ENCODE measurements at regions not wholly inside any gene's neighbourhood (a gene's known extent, or its start where the extent isn't known, plus 50 kb on each side); places are given as distances from the start of the nearest gene placed in this dataset.
A peak's percentile ranks its signal among the peaks of the same experiment; 100 is the strongest.

- H3K4me3 ChIP-seq, result no peak overlapping the region
- H3K27ac ChIP-seq, result no peak overlapping the region
- H3K27me3 ChIP-seq, result no peaks in the 10 kb centered on the region
- TF ChIP-seq POLR2A (IDR thresholded peaks at IDR 0.05) (no peak), CTCF (IDR thresholded peaks at IDR 0.05) (no peak), POLR2AphosphoS5 (IDR thresholded peaks at IDR 0.05) (no peak), EP300 (IDR thresholded peaks at IDR 0.05) (no peak)
- intact Hi-C loops (cut with DNase I; ENCODE audit: low total_unique reads), result no loop called here
- no peaks in the 10 kb centered on the region for H3K36me3 ChIP-seq
- WGBS, 5 donors, result 36 to 64% (median 51%) methylated on average over 4 of the region's 4 CpGs
- H3K9me3 ChIP-seq, result no peaks in the 10 kb centered on the region
- DNase-seq, result peak in 1 of 2 donors; percentile 73
- H3K4me1 ChIP-seq, result peaks cover 0 to 7% (median 0%) of the 10 kb centered on the region in 4 donors
These were observed 64.2 kb upstream of the STK32A start for GRCh38 chr5:147170603-147171002.

- Histone ChIP-seq H3K36me3 (no peaks in the 10 kb centered on the region), H3K27ac (no peak overlapping the region), H3K4me3 (no peak overlapping the region), H3K4me1 (peaks cover 0 to 2% (median 0%) of the 10 kb centered on the region in 4 donors), H3K9me3 (no peaks in the 10 kb centered on the region), H3K27me3 (no peaks in the 10 kb centered on the region)
- TF ChIP-seq POLR2AphosphoS5 (IDR thresholded peaks at IDR 0.05), result no peak
- TF ChIP-seq POLR2A (IDR thresholded peaks at IDR 0.05), result no peak
- no peak for TF ChIP-seq CTCF (IDR thresholded peaks at IDR 0.05)
- no peak for TF ChIP-seq EP300 (IDR thresholded peaks at IDR 0.05)
- intact Hi-C loops (cut with DNase I; ENCODE audit: low total_unique reads), result no loop called here
- DNase-seq, result no peak
- 66 to 99% (median 94%) methylated on average over 2 of the region's 2 CpGs for WGBS, 5 donors
These were observed 60.1 kb upstream of the STK32A start for GRCh38 chr5:147174671-147175265.

- intact Hi-C loops (cut with DNase I; ENCODE audit: low total_unique reads), result no loop called here
- H3K36me3 ChIP-seq, result no peaks in the 10 kb centered on the region
These were observed 59.2 kb upstream of the STK32A start for GRCh38 chr5:147175516-147176097.

GRCh38 chr5:147176422-147176821 lies 58.4 kb upstream of the STK32A start:
- intact Hi-C loops (cut with DNase I; ENCODE audit: low total_unique reads), result no loop called here
- Histone ChIP-seq H3K4me1 (no peaks in the 10 kb centered on the region), H3K9me3 (no peaks in the 10 kb centered on the region), H3K36me3 (no peaks in the 10 kb centered on the region), H3K27me3 (no peaks in the 10 kb centered on the region), H3K4me3 (no peak overlapping the region), H3K27ac (no peak overlapping the region)
- DNase-seq, result no peak
- WGBS, 5 donors, result 73 to 89% (median 86%) methylated on average over 4 of the region's 4 CpGs
- no peak for TF ChIP-seq POLR2AphosphoS5 (IDR thresholded peaks at IDR 0.05)
- no peak for TF ChIP-seq POLR2A (IDR thresholded peaks at IDR 0.05)
- TF ChIP-seq CTCF (IDR thresholded peaks at IDR 0.05), result no peak
- TF ChIP-seq EP300 (IDR thresholded peaks at IDR 0.05), result no peak

More at GRCh38 chr5:147175516-147176097, 59.2 kb upstream of the STK32A start:
- no peaks in the 10 kb centered on the region for H3K27me3 ChIP-seq
- no peaks in the 10 kb centered on the region for H3K9me3 ChIP-seq
- TF ChIP-seq CTCF (IDR thresholded peaks at IDR 0.05) (no peak), EP300 (IDR thresholded peaks at IDR 0.05) (no peak), POLR2AphosphoS5 (IDR thresholded peaks at IDR 0.05) (no peak), POLR2A (IDR thresholded peaks at IDR 0.05) (no peak)
- no peak overlapping the region for H3K4me3 ChIP-seq
- H3K4me1 ChIP-seq, result no peaks in the 10 kb centered on the region
- no peak overlapping the region for H3K27ac ChIP-seq
- no peak for DNase-seq
- 46 to 70% (median 61%) methylated on average over 2 of the region's 2 CpGs for WGBS, 5 donors

All from stomach (tissue), 8 donors.